MM.1S (cell line): ENCODE measurements at regions not wholly inside any gene's neighbourhood (a gene's known extent, or its start where the extent isn't known, plus 50 kb on each side); places are given as distances from the start of the nearest gene placed in this dataset.

Source experiments
- DNase-seq: peaks from one replicate; pipeline ENCODE4 v3.0.0-alpha.2; 2015
- H2AFZ ChIP-seq: fragments of 300-600 bp; sonication (generic); 2 replicates; pipeline ENCODE4 v1.6.0; 2016; ENCODE audit warnings: antibody characterized with exemption, low read length
- H3F3A ChIP-seq: fragments of 300-600 bp; sonication (generic); 2 replicates; pipeline ENCODE4 v1.6.1; 2016; ENCODE audit warnings: mild to moderate bottlenecking, antibody characterized with exemption, low read length, moderate library complexity, mixed read lengths; ENCODE audit not compliant: insufficient read depth
- H3K27ac ChIP-seq: fragments of 300-600 bp; sonication (generic); 2 replicates; pipeline ENCODE4 v1.5.1; 2016; ENCODE audit warnings: mild to moderate bottlenecking, low read length
- H3K27me3 ChIP-seq: fragments of 300-600 bp; sonication (generic); replicated peaks from 2 replicates; pipeline ENCODE4 v1.6.0; 2016; ENCODE audit warnings: low read length; ENCODE audit not compliant: insufficient read depth
- H3K36me3 ChIP-seq: fragments of 300-600 bp; sonication (generic); replicated peaks from 2 replicates; pipeline ENCODE4 v1.6.1; 2016; ENCODE audit warnings: mild to moderate bottlenecking, low read length, mixed read lengths; ENCODE audit not compliant: insufficient read depth
- H3K4me1 ChIP-seq: fragments of 300-600 bp; sonication (generic); 2 replicates; pipeline ENCODE4 v1.6.1; 2016; ENCODE audit warnings: low read length, mixed read lengths
- H3K4me2 ChIP-seq: fragments of 300-600 bp; sonication (generic); 2 replicates; pipeline ENCODE4 v1.6.0; 2016; ENCODE audit warnings: low read depth, low read length
- H3K4me3 ChIP-seq: fragments of 300-600 bp; sonication (generic); 2 replicates; pipeline ENCODE4 v1.5.1; 2016; ENCODE audit warnings: low read length, mixed read lengths
- H3K79me2 ChIP-seq: fragments of 300-600 bp; sonication (generic); 2 replicates; pipeline ENCODE4 v1.6.1; 2016; ENCODE audit warnings: mixed run types, low read length, mixed read lengths
- H3K9ac ChIP-seq: fragments of 300-600 bp; sonication (generic); 2 replicates; pipeline ENCODE4 v1.6.1; 2016; ENCODE audit warnings: low read length, mixed read lengths
- H3K9me2 ChIP-seq: fragments of 300-600 bp; sonication (generic); replicated peaks from 2 replicates; pipeline ENCODE4 v1.6.1; 2016; ENCODE audit warnings: mild to moderate bottlenecking, low read length, mixed read lengths; ENCODE audit not compliant: insufficient read depth
- H3K9me3 ChIP-seq: fragments of 300-600 bp; sonication (generic); replicated peaks from 2 replicates; pipeline ENCODE4 v1.6.1; 2016; ENCODE audit warnings: mild to moderate bottlenecking, low read length, mixed read lengths; ENCODE audit not compliant: insufficient read depth
- H4K20me1 ChIP-seq: fragments of 300-600 bp; sonication (generic); 2 replicates; pipeline ENCODE4 v1.6.1; 2016; ENCODE audit warnings: mild to moderate bottlenecking, low read length, moderate library complexity, mixed read lengths; ENCODE audit not compliant: insufficient read depth
- CTCF ChIP-seq: fragments of 300-600 bp; sonication (generic); IDR thresholded peaks from 2 replicates; pipeline ENCODE4 v1.5.1; 2016; ENCODE audit warnings: antibody characterized with exemption, low read length, mixed read lengths
- EZH2 ChIP-seq: fragments of 300-600 bp; sonication (generic); optimal IDR thresholded peaks from 2 replicates; pipeline ENCODE3; 2017; ENCODE audit warnings: low read depth, mild to moderate bottlenecking, antibody characterized with exemption, low read length, mixed read lengths
- EZH2phosphoT487 ChIP-seq: fragments of 300-600 bp; sonication (generic); IDR thresholded peaks from 2 replicates; pipeline ENCODE4 v1.6.1; 2018; ENCODE audit warnings: antibody characterized with exemption, low read length

- Histone ChIP-seq H3K27me3 (no peaks in the 10 kb centered on the region), H2AFZ (no peak overlapping the region), H3K4me3 (no peak overlapping the region), H3F3A (no peaks in the 10 kb centered on the region), H3K4me2 (no peak overlapping the region), H3K9ac (no peak overlapping the region), H3K4me1 (no peaks in the 10 kb centered on the region), H3K36me3 (no peaks in the 10 kb centered on the region), H3K27ac (no peak overlapping the region), H3K9me3 (no peaks in the 10 kb centered on the region), H4K20me1 (no peaks in the 10 kb centered on the region), H3K9me2 (no peaks in the 10 kb centered on the region), H3K79me2 (no peaks in the 10 kb centered on the region)
- TF ChIP-seq CTCF (no peak), EZH2 (no peak), EZH2phosphoT487 (no peak)
- no peak for DNase-seq
These were observed 1297.3 kb downstream of the C4orf33 start for GRCh38 chr4:130393231-130393630.

- no peak for TF ChIP-seq EZH2
- TF ChIP-seq EZH2phosphoT487, result no peak
- TF ChIP-seq CTCF, result no peak
- H3K4me1 ChIP-seq, result no peaks in the 10 kb centered on the region
- DNase-seq, result no peak
- no peak overlapping the region for H3K4me3 ChIP-seq
- H3F3A ChIP-seq, result no peaks in the 10 kb centered on the region
- H3K79me2 ChIP-seq, result no peaks in the 10 kb centered on the region
- no peak overlapping the region for H3K9ac ChIP-seq
- no peaks in the 10 kb centered on the region for H3K9me3 ChIP-seq
- H3K4me2 ChIP-seq, result no peak overlapping the region
- no peak overlapping the region for H2AFZ ChIP-seq
- H4K20me1 ChIP-seq, result no peaks in the 10 kb centered on the region
- H3K36me3 ChIP-seq, result no peaks in the 10 kb centered on the region
- no peaks in the 10 kb centered on the region for H3K9me2 ChIP-seq
- H3K27ac ChIP-seq, result no peak overlapping the region
- H3K27me3 ChIP-seq, result no peaks in the 10 kb centered on the region
These were observed 1297.7 kb downstream of the C4orf33 start for GRCh38 chr4:130393642-130394041.

GRCh38 chr4:130395871-130396270 is 1299.9 kb downstream of the C4orf33 start:
- Histone ChIP-seq H3K9me3 (no peaks in the 10 kb centered on the region), H3K4me3 (no peak overlapping the region), H3K4me1 (no peaks in the 10 kb centered on the region), H2AFZ (no peak overlapping the region), H3K4me2 (no peak overlapping the region), H4K20me1 (no peaks in the 10 kb centered on the region), H3K9ac (no peak overlapping the region), H3F3A (no peaks in the 10 kb centered on the region), H3K27me3 (no peaks in the 10 kb centered on the region), H3K79me2 (no peaks in the 10 kb centered on the region), H3K36me3 (no peaks in the 10 kb centered on the region), H3K9me2 (no peaks in the 10 kb centered on the region), H3K27ac (no peak overlapping the region)
- no peak for DNase-seq
- TF ChIP-seq EZH2phosphoT487 (no peak), CTCF (no peak), EZH2 (no peak)
